IPS-NIHi11 (cell line): ENCODE measurements at regions not wholly inside any gene's neighbourhood (a gene's known extent, or its start where the extent isn't known, plus 50 kb on each side); places are given as distances from the start of the nearest gene placed in this dataset.

Experiments used
- DNase-seq: peaks from one replicate; pipeline ENCODE4 v3.0.0; 2012; ENCODE audit warnings: mixed read lengths, low spot score

DNA sequence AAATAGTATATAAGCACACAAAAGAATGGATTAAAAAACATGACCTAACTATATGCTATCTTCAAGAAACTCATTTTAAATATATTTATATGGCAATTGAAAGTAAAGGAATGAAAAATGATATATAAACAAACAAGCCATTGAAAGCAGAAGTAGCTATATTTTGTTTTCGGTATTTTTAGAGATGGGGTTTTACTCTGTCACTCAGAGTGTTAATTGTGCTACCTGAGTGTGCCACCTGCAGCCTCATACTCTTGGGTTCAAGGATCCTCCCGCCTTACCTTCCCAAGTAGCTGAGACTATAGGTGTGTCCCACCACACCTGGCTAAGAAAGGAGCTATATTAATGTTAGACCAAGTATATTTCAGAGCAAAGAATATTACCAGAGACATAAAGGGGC, 624.1 kb downstream of the BUD13 start:
- DNase-seq = no peak

DNA sequence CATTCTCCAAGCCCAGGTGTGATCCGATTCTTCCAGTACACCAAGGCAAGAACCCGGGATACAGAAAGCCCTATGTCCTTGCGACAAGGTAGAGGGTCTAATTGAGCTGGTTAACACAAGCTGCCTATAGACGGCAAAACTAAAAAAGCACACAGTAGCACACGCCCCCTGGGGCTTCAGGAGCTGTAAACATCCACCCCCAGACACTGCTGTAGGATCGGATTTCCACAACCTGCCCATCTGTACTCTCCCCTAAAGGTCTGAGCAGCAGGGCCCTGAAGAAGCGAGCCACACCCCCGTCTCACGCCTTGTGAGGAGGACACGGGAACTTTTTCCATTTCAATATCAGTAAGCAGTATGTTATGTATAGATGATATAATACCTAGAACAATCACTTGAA, 624.7 kb downstream of the BUD13 start:
- DNase-seq = peak; percentile 50

DNA sequence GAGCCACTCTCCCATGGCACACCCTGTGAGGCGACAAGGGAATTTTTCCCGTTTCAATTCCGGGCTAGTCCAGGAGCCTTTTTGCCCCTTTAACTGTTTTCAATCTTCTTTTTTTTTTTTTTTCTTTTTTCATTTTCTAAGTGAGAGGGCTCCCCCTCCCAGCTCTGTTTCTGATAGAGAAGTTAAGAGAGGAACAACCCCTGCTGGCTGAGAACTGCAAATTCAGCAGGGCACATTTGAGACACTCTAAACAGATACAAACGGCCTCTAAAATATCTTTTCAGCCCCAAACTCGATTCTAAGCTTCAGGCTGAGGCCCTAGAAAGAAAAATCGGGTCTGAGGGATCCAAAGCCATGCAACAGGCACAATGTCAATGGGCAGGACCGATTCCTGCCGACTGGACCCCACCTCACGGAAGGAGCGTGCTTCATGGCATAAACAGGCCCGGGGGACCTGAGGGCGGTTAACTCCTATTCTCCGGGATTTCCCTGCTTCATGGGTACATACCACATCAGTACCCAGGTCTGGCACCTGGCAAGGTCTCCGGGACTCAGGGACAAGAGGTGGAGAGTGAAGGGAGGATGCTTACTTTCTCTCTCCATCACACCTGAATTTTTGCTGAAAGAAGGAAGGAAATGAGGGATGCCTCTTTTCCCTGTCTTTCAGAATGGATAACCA, 627.5 kb downstream of the BUD13 start:
- DNase-seq = no peak

DNA sequence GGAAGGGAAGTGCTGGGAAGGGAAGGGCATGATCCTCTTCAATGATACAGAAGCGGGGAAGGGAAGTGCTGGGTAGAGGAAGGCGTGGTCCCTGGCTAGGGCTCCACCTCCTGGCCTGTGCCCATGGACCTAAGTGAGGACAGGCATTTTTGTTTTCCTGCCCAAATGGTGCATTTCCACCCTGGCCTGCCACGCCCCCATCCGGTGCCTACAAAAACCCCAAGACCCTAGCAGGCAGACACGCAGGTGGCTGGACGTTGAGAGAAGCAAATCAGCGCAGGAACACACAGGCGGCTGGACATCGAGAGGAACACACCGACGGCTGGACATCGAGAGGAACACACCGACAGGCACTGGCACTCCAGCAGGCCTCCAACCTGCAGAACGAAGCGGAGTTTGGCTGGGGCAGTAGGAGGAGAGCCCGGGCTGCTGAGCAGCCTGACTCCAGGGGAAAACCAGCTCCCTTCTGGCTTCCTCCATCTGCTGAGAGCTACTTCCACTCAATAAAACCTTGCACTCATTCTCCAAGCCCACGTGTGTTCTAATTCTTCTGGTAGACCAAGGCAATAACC, 628.3 kb downstream of the BUD13 start:
- no peak for DNase-seq

DNA sequence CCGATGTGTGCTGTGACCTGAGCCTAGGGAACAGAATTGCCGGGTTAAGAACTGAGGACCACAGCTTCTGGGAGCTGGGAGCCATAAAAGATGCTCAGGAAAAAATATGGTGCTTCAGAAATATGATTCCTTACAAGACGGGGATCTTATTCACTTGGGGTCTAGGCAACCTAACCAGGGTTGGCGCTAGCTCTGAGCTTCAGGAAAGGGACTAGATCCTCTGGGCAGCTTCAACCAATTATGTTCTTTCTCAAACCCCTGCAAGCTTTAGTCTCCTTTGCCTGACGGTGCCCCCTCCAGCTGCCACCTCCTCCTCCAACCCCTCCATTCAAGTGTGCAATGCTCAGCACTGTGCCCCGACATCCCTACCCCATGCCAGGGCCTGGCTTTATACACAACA, 634.1 kb upstream of the CADM1 start:
- no peak for DNase-seq

DNA sequence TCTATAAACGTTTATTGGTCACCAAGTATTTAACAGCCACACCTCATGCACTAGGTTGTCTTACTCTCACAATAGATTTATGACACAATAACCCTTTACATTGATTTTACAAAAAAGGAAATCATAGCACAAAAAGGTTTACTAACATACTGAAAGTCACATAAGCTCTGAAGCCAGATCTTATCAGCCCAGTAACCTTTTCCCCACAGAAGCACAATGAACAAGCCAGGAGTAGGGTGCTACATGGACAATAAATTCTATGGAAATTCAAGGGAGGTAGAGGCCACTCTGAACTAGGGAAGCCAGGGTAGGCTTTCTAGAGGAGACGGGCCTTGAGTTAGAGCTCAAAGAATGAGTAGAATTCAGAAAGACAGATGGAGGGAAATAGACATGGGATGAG, 633.5 kb upstream of the CADM1 start:
- DNase-seq = no peak

DNA sequence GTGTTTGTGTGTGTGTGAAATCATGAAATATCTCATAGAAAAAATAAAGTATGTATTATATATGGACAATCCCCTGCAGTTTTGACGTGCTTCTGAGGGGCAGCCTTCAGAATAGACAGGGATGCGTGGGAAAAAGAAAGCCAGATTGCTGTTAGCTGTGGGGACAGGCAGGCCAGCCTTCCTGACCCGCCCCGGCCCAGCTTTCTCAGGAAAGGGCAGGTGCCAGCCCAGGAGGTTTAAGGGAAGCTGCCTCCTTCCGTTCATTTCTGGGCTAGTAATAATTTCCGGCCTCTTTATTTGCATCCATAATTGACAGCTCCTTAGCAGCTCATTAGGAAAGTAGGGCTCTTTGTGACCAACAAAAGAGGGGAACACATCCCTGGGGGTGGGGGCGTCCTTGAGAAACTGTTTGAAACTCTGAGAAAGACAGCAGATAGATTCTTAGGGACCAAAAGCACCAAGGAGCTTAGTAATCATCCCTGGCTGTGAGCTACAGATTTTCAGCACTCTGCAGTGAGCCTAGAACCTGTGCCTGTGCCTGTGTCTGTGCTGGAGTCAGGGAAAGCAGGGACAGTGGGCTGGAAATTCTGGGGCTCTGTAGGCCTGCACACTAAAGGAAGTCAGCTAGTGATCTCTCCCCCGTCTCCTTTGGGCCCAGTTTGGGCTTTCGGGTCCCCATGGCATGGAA, 632.9 kb upstream of the CADM1 start:
- DNase-seq = no peak

DNA sequence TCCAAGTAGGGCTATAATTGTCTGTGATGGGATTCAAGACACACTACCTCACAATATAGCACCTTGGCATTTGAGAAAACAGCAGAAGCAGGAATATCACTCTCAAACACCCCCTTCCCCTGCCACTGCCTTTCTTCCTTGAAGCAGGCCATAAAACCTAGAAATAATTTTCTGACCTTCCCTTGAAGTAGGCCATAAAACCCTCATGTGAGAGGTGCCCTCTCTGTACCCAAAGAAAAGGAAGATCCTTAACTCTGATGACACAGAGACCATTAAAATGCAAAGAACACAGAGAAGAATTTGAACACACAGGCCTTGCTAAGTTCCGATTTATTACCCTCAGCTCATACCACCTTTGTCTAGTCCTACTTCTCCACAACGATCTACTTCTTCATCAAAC, 631.7 kb upstream of the CADM1 start:
- no peak for DNase-seq

DNA sequence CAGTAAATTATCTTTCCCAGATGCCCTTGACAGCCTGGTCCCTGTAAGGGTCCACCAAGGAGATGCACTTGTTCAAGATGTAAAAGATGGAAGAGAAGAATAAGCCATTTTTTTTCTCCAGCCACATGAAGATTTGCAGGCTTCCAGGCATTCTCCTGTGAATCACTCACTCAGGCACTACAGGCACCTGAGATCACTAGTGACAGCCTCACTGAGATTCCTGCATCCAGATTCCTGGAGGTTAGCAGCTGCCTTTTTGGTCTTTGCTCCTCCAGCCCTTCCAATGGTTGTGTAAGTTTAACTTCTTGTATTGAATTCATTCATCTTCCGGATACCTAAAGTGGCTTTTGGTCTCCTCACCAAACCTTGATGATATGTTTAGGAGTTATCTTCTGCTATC, 630.2 kb upstream of the CADM1 start:
- no peak for DNase-seq

DNA sequence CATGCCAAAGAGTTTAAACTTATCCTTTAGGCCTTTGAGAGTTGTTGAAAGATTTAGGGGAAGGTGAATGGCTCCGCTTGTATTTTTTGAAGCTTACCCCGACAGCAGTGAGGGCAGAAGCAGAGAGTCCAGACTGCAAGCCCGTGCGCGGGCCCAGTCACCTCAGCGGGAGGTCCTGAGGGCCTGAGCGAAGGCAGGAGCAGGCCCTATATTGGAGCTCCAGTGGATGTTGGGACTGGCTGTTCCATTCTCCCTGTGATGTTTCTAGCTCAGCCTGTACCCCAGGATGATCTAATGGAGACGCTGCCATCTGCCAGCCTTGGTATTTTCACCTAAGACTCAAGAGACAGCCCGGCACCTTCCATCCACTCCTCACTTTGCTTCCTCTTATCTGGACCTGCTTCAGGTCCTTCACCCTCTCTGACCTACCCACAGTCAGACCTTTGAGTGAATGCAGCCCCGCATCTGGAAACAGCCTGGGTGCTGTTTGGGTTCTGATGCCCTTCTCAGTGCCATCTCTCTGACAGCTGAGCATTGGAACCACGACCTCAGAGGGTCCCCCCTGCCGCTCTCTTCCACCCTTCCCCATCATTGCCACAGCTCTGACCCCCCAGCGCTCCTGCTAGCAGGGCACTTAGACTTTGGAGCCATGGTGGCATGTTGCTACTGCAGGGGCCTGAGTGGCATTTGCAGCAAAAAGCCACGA, 628.2 kb upstream of the CADM1 start:
- DNase-seq = no peak

DNA sequence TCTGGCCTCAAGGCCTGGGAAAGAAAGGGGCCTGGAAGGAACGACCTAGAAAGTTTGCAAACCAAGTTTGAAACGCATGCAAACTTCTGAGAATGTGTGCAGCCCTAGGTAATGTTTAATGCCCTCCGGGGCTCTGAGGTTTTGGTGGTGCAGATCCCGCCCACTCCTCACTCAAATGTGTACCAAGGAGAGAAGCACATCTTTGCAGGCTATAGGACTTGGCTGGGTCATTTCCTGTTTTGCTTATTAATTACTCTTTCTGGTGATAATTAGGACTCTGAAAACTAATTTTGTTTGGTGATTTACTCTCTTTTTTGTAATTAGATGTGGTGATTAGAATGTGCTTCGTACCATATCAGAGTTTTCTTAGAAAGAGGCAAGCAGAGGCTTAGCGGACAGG, 625.9 kb upstream of the CADM1 start:
- no peak for DNase-seq

DNA sequence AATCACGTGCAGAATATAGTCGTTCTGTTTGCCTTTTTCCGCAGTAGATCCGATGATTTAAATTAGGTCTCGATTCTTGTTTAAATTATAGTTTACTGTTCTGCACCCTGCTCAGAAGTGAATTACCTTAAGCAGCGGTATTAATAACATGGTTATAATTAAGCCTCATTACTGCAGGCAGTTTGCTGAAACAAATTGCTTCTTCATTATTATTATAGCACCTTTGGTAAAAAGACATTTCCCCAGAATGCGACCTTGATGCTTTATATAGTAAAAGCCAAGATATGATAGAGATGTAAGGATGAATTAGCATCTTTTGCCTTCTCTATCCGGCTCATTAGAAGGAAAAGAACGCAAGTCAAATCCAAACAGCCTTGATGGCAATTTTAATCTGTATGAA, 625.2 kb upstream of the CADM1 start:
- no peak for DNase-seq

DNA sequence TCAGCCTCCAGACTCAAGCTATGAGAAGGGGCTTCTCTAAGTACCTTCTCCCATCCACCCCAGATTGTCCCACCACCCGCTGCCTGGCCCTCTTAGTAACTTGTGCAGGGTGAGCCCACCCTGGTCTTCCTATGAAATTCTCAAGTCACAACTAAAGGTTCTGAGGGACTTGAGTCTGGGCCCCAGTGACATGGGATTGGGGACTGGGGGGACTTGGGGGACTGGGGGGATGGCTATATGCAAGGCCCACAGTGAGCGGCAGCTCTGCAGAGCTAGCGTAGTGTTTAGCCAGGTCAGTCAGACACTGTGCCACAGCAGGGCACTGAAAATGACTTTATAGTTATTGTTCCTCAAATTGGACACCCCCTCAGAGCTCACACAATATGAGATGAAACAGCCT, 622.3 kb upstream of the CADM1 start:
- no peak for DNase-seq

DNA sequence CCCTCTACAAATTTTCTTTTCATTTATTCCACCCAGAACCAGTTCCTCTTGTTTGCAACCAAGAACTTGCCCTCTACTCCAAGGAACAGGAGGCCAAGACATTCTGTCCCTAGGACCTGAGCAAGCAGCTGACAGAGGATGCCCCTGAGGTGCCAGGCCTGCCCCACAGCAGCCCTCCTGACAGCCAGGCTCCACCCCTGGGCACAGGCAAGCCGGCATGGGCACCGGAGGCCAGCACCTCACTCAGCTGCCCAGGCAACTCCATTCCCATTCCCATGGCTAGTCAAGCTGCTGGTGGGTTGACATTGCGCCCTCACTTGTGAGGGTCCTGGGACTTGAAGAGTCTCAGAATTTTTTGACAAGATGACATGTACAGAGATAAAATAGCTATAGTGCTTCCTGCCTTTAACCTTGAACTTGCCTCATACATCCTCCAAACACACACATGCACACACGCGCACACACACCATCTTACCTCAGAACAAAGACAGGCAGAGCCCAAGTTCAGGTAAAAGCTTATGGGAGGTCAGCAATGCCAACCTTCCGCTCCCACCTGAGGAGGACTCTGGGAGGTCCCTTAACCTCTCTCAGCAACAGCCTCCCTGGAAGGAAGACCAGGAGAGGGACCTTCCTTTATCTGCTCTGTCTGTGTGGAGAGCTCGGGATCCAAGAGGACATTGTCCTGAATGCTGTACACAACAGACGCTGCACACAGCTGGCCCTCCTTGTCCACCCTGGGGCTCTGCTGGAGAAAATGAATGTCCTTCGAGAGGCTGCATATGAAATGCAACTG, 620.9 kb upstream of the CADM1 start:
- DNase-seq = no peak

DNA sequence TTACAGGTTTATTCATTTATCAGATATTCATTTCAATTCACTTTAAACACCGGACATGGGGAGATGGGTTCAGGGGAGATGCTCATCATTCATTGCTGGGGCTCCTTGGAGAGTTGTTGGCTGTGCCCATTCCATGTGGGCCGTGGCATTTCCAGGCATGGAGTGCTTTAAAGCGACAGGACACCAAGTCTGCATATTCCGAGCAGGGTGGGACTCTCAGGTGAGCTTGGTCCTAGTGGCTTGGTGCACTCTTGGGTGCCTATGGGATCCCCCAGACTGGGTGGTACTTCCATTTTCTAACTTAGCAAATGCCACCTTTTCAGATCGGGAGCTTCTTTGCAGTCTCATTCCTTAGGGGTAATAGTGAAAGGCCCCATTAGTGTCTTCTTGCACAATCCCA, 619.5 kb upstream of the CADM1 start:
- no peak for DNase-seq

DNA sequence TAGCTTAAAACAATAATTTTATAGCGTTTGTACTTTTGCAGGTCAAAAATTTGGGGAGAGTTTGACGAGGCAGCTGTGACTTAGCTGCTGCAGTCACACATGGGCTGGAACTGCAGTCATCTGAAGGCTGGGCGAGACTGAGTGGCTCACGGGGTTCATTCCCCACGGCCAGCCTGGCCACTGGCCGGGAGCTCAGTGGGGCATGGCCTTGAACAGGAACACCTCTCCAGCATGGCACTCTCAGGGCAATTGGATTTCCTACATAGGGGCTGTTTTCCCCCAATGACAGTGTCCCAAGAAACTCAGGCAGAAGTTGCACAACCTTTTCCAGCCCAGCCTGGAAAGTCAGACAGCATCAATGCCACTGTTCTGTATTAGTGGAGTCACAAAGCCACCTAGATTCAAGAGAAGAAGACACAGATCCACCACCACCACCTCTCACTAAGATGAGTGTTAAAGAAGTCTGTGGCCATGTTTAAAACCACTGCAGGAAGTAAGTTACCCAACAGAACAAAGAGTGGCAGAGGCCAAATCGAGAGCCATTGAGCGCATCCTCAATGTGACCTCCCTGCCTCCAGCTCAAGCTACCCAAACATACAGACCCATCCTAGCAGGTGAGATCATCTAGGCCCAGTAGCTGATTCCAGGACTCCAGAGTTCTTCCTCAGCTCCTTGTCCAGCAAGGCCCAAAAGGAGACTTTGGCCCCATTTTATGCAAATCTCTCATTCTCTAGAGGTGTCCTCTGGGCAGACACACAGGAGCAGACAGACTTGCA, 618.7 kb upstream of the CADM1 start:
- DNase-seq = no peak

DNA sequence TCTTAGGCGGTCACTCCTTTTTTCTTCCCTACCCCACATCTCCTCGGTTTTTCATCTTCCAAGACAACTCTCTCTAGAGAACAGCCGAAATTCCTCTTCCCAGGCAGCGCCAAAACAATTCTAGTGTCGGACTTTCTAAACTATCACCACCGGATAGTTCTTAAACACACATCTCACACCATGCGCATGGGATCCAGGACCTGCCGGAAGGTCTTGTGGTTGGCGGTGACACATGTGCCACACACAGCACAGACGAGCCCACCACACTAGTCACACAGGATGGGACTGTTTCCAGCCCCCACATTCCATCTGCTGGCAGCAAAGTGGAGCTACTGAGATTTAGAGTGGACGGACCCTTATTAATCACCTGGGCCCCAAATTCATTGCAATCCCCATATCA, 614.9 kb upstream of the CADM1 start:
- DNase-seq = no peak

DNA sequence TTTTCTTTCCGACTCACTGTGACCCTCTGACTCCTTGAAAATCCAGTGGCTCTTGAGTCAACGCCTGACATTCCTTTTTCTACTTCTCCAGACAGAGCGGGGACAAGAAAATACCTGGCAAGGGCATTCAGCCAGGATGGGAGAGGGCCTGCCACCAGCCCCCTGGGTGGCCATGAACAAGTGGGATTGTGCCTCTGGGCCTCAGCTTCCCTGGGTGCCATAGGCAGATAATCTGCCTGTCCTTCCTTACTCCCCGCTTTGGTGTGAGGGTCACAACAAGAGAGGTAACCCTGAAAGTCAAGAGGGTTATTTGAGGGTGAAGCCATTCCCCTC, 613.9 kb upstream of the CADM1 start:
- no peak for DNase-seq

DNA sequence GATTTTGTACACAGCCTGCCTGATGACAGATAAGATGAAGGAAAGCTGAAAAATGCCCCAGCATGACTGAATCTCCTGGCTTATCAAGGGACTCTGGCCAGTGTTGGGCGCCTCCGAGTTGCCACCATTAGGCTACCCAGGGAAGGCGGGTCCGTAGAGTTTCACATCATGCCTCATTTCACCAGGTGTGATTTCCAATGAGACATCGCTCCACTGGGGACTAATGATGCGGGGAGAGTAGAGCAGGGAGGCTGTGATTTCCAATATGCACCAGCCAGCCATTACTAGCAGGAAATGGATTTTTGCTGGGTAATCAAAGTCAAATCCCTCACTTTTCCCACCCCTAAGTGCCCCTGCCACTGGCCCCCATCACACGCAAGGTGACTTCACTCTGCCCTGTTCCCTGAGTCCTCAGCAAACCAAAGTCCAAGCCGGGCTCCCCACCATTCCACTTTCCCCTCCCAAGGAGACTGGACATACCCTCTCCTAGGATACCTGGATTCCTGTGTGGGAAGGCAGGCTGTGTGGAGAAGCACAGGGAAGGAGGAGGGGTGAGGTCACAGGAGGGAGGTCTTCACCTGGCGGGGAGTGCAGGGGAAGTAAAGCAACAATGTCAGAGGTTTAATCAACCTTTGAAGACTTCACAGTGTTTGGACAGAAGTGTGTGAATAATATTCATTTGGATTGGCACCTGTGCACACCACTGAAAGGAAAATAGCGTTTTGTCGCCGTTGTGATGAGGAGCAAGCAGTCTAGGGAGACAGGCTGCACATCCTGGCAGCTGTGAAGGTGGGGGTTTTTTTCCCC, 613.3 kb upstream of the CADM1 start:
- no peak for DNase-seq

DNA sequence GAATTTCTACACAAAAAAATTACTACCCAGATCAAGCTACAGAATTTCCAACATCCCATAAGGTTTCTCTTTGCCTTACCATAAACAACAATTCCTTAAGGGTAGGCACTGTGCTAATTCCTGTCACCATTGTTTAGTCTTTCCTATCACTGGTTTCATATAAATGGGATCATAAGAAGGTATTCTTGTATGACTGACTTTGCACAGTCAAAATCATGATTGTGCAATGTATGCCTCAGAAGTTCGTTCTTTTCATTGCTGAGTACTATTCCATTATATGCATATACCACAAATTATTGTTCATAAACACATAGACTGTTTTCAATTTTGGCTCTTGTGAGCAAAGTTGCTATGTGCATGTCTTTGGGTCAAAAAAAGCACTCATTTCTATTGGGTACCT, 611.6 kb upstream of the CADM1 start:
- no peak for DNase-seq

DNA sequence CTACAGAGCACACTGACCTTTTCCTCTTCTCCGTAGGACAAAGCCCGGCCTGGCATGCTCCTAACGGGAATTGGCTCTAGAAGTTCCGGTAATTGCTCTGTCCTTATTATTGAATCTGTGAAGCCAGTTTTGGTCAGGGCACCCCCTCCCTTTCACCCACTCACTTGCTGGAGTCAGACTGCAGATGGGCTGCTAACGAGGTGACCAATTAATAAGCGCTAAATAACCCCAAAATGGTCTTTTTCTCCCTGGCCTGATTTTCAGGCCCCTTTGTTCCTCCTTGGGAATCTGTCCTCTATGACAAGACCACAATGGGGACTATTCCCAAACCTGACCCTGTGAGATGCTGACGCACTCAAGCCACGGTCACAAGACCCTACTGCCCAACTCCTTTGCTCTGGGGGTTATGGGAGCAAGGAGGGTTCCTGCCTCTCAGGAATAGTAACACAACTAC, 610.0 kb upstream of the CADM1 start:
- DNase-seq = no peak
